ENCODE measurements at regions not wholly inside any gene's neighbourhood (a gene's known extent, or its start where the extent isn't known, plus 50 kb on each side); places are given as distances from the start of the nearest gene placed in this dataset.

DNA sequence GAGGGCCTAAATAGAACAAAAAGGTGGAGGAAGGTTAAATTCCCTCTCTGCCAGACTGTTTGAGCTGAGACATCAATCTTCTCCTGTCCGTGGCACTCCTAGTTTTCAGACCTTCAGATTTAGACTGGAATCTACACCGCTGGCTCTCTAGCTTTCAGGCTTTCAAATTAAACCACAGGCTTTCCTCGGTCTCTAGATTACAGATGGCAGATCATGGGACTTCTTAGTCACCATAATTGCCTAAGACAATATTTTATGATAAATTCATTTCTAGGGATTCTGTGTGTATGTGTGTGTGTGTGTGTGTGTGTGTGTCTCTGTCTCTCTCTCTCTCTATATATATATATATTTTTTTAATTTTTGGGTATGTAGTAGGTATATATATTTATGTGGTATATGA is 428.7 kb downstream of the PLA2G4A start:
- Histone ChIP-seq H3K36me3 (no peaks in the 10 kb centered on the region), H3K27me3 (no peaks in the 10 kb centered on the region), H3K4me3 (no peak overlapping the region), H3K9me3 (no peaks in the 10 kb centered on the region)
- no peak for DNase-seq

DNA sequence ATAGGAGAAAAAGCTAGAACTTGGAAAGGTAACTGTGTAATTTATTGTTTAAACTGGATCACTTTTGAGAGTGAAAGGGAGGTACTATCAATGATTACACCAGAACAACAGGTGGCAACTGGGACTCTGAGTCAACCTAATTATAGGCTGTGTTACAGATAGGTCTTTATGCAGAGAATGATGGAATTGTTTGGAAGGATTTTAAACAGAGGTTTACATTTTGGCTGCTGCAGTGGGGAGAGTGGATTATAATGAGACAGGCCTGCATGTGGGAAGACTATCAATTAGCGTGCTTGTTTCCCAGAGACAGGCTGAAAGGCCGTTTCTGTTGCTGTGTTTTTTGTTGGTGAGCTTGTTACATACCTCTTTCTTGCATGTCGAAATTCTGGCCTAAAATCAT is 432.9 kb downstream of the PLA2G4A start:
- H3K4me3 ChIP-seq: no peak overlapping the region
- peak; percentile 34 for DNase-seq
- H3K27me3 ChIP-seq: no peaks in the 10 kb centered on the region
- no peaks in the 10 kb centered on the region for H3K9me3 ChIP-seq
- no peaks in the 10 kb centered on the region for H3K36me3 ChIP-seq

DNA sequence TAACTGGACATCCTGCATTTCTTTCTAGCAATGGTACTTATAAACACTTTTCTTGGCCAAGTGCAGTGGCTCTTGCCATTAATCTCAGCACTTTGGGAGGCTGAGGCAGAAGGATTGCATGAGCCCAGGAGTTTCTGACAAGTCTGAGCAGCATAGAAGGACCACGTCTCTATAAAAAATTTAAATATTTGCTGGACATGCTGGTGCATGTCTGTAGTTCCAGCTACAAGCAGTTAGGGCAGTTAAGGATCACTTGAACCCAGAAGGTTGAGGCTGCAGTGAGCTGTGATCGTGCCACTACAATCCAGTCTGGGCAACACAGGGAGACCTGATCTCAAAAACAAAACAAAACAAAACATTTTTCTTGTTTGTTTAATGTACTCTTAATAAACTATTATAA is 434.0 kb downstream of the PLA2G4A start:
- no peak for DNase-seq

DNA sequence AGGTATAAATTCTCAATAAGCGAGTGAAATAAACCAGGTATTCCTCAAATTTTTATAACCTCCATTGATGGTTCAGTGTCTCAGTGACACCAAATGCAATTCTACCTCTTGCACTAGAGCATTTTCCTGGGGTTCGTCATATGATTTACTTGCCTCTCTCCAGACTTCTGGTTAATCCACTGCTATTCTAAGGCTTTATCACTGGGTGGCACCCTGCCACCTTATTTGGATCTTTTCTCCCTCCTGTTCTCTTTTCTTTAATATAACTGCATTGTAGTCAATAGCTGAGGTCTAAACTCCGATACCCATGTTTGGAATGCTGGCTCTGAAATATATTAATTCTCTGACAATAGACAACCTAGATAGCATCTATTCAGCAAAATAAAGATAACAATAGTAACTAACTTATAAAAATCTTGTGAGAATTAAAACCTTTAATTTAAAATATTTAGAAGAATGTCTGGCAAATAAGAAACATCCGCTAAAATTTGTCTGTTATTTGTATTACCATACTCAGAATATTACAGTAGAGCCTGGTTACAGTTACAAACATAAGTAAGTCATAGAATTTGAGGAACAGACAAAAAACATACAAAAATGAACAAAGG is 436.4 kb downstream of the PLA2G4A start:
- H3K4me3 ChIP-seq: no peak overlapping the region
- H3K27me3 ChIP-seq: no peaks in the 10 kb centered on the region
- DNase-seq: peak; percentile 60
- H3K36me3 ChIP-seq: no peaks in the 10 kb centered on the region
- no peaks in the 10 kb centered on the region for H3K9me3 ChIP-seq

More for the DNA sequence above, 434.0 kb downstream of the PLA2G4A start:
- Histone ChIP-seq H3K36me3 (no peaks in the 10 kb centered on the region), H3K9me3 (no peaks in the 10 kb centered on the region), H3K4me3 (no peak overlapping the region), H3K27me3 (no peaks in the 10 kb centered on the region)

DNA sequence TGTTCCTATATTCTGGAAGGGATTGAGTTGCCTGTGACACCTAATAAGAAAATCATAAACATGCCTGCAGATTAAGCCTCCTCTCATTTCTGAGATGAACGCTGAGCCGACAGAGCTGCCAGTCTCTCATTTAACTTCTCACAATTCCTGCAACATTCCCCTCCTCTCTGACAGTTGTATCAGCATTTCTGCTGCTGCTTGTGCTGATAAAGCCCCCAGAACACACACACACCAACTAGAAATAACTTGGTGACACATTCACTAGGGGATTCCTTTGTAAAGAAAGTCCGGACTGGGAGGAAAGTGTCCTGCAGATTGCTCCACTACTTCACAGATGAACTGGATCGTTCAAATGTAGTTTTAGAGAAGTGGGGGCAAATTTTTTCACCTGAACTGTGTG is 437.3 kb downstream of the PLA2G4A start:
- H3K4me3 ChIP-seq: no peak overlapping the region
- no peak for DNase-seq
- H3K27me3 ChIP-seq: no peaks in the 10 kb centered on the region
- no peaks in the 10 kb centered on the region for H3K36me3 ChIP-seq
- no peaks in the 10 kb centered on the region for H3K9me3 ChIP-seq

DNA sequence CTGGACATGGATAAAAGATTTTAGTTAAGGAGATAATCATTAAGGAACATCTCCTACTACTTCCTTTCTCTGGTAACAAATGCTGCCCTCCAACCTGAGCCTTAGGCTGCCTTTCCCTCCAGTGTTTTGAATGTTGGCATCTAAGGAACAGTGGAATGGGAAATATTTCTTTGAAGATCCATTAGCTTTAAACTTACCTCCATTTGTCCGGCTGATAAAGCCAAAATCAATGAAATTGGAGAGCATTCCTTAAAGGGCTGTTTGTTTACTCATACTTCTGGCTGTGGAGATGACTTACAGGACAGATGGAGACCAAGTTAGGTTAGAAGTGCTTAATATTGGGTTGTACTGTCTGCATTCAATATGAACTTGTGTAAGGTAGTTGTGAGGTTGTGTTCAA is 439.1 kb downstream of the PLA2G4A start:
- Histone ChIP-seq H3K4me3 (peak overlapping the region; percentile 21), H3K9me3 (no peaks in the 10 kb centered on the region), H3K27me3 (no peaks in the 10 kb centered on the region), H3K36me3 (no peaks in the 10 kb centered on the region)
- DNase-seq: no peak

DNA sequence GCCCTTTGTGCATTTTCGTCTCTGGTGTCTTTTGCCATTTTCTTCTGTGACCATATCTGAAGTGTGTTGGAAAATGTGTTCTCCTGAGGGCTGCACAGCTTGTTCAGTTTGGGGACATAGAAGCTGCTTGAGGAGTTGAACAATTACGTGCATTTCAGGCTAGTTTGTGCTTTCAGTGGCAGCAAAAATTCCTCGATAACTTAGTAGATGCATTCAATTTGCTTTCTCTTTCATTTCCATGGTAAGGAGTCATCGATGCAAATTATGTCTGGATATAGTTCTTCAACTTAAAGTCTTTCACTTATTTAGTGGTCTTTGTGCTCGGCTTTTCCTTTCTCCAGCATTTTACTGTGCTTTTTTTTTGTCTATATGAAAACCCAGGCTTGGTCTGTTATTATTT is 441.5 kb downstream of the PLA2G4A start:
- no peak for DNase-seq
- H3K4me3 ChIP-seq: peak overlapping the region; percentile 50

DNA sequence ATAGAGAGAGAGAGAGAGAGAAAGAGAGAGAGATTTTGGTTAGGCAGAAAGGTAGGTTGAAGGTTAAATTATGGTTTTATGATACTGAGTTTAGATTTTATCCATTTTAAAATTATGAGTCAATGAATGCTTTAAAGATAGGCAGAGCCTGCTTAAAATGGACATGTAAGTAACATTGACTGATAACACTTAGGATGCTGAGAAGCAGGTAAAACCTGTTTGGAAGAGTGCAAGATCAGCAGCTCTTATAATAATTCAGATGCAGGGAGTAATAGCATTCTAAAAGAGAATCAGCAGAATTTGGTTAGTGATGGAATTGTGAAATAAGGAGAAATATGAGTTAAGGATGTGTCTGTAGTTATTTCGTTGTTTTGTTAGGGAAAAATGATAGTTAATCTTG is 446.6 kb downstream of the PLA2G4A start:
- no peak for DNase-seq
- H3K9me3 ChIP-seq: no peaks in the 10 kb centered on the region

More for the DNA sequence above, 441.5 kb downstream of the PLA2G4A start:
- Histone ChIP-seq H3K36me3 (no peaks in the 10 kb centered on the region), H3K27me3 (no peaks in the 10 kb centered on the region), H3K9me3 (no peaks in the 10 kb centered on the region)

DNA sequence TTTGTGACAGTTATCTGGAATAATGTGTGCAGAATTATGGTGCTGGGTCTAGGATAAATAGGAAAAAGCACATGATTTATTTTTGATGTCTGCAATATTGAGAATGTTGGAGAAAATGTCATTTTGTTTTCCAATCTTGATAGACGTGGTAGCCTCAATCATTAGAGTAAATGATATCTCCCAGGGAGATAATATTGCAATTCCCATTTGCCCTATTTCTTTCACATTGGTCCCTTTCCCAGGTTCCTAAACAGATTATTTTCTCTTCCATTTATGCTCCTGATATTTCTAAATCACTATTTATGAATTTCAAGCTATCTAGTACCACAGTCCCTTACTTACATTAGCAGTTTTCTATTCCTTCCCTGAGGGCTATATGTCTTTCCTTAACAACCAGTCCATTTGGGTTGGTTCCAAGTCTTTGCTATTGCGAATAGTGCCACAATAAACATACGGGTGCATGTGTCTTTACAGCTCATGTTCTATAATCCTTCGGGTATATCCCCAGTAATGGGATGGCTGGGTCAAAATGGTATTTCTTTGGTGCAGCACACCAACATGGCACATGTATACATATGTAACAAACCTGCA is 447.3 kb downstream of the PLA2G4A start:
- DNase-seq: no peak
- no peak overlapping the region for H3K4me3 ChIP-seq
- H3K36me3 ChIP-seq: no peaks in the 10 kb centered on the region
- no peaks in the 10 kb centered on the region for H3K27me3 ChIP-seq
- H3K9me3 ChIP-seq: no peaks in the 10 kb centered on the region

More for the DNA sequence above, 446.6 kb downstream of the PLA2G4A start:
- Histone ChIP-seq H3K4me3 (no peak overlapping the region), H3K36me3 (no peaks in the 10 kb centered on the region), H3K27me3 (no peaks in the 10 kb centered on the region)

DNA sequence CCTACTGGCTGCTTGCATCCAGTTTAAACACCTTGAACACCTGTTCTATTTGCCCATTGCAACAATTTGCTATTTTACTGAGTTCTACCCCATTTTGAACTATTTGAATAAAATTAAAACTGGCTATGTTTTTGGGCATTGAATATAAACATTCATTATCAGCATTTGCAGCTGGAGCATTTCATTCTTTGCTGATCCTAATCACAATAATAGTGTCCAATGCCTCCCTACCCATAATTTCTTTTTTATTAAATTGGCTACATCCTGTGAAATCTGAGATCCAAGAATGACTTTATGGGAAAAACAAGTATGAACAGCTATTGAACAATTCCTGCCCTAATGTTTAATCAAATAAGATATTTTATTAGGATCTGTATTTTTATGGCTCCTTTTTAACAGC is 447.9 kb downstream of the PLA2G4A start:
- DNase-seq: no peak
- H3K36me3 ChIP-seq: no peaks in the 10 kb centered on the region
- H3K9me3 ChIP-seq: no peaks in the 10 kb centered on the region
- H3K4me3 ChIP-seq: no peak overlapping the region
- H3K27me3 ChIP-seq: no peaks in the 10 kb centered on the region

DNA sequence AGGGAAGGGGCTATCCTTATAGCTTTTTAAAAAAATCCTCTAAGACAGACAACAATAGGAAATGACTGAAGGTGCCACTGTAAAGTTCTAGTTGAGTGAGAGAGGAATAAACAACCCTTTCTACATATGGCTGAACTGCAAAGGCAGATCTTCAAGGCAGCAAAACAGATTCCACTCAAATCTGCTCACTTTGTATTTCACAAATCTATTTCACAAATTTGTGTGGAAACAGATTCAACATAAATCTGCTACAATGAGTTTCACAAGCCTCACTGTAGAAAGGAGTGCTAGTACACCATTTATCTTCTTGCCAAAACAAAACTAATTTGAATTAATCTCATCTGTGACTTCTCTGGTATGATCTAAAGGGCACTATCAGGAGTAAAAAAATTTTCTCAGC is 451.3 kb downstream of the PLA2G4A start:
- DNase-seq: no peak
- H3K36me3 ChIP-seq: no peaks in the 10 kb centered on the region
- no peaks in the 10 kb centered on the region for H3K9me3 ChIP-seq
- H3K4me3 ChIP-seq: no peak overlapping the region
- H3K27me3 ChIP-seq: no peaks in the 10 kb centered on the region

DNA sequence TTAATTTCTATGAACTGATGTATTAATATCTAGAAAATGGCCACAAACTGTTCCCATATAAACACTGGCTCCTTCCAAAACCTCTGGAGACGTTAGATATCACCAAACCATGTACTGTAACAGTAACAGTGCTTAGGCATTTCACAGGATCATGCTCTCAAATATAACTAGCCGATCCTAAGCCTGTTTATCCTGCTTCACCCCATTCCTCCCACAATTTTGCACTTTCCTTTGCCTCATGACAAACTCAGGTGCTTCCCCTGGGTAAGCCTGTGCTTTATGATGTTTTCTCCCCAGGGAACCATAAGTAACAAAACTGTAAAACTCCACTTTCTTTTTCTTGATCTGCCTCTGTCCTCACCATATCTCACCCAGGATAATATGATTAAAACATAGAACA is 452.3 kb downstream of the PLA2G4A start:
- no peaks in the 10 kb centered on the region for H3K27me3 ChIP-seq
- H3K36me3 ChIP-seq: no peaks in the 10 kb centered on the region
- H3K4me3 ChIP-seq: no peak overlapping the region
- H3K9me3 ChIP-seq: no peaks in the 10 kb centered on the region
- no peak for DNase-seq

DNA sequence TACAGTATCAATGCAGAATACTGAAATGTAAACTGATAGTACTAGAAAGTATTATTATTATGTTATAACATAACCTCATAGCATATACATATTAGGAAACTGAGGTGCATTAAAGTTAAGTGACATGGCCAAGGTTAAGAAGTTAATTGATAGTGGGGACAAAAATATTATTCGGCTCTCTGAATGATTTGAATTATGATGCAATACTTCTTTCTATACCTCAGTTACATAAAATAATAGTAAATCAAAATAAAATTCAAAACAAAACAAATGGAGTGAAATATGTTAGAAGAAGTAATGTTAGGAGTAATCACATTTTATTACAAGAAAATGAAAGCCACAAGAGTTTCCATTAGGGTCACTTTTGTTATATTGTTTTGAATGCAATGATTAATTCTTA is 455.2 kb downstream of the PLA2G4A start:
- no peak for DNase-seq
- no peaks in the 10 kb centered on the region for H3K27me3 ChIP-seq
- H3K4me3 ChIP-seq: no peak overlapping the region
- H3K36me3 ChIP-seq: no peaks in the 10 kb centered on the region
- peaks cover 5% of the 10 kb centered on the region; the same call in 1 of the 2 replicates for H3K9me3 ChIP-seq

DNA sequence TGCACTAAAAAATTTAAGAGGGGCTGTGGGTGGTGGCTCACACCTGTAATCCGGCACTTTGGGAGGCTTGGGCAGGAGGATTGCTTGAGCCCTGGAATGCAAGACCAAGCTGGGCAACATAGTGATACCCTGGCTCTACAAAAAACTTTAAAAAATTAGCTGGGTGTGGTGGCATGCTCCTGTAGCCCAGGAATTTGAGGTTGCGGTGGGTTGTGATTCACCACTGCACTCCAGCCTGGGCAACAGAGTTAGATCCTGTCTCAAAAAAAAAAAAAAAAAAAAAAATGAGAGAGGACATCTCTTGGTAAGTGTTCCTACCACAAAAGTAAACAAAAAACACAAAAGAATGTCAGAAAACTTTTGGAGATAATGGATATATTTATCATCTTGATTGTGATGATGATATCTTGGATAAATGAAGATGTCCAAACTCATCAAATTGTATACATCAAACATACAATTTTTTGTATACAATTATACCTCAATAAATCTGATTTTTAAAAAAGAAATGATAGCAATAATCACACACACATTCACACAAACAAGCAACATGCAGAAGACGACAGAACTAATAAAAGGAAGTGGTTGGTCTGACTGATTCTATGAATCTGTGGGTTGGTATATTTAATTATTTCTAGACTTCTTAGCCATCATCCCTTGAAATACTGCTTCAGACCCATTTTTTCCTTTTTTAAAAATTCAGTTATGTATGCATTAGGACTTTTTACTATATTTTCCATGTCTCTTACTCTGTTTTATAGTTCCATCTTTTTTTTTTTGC is 465.9 kb downstream of the PLA2G4A start:
- Histone ChIP-seq H3K36me3 (no peaks in the 10 kb centered on the region), H3K4me3 (no peak overlapping the region), H3K9me3 (no peaks in the 10 kb centered on the region), H3K27me3 (no peaks in the 10 kb centered on the region)
- no peak for DNase-seq

DNA sequence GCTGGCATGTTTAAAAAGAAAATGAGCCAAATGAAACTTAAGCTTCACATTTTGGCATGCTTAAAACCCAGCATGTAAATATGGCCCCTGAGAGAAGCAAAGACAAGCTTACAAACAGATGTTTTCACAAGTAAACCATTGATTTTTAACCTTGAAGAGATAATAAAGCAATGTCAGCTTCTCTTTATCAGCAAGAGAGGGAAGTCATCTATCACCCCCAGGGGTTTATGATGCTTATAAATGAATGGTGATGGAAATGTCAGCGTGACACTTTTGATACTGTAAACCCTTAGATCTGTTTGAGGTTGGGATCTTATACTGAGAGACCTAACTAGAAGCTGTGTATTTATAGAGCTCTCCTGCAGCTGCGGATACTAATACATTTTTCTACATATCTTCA is 471.3 kb downstream of the PLA2G4A start:
- DNase-seq: no peak
- Histone ChIP-seq H3K36me3 (no peaks in the 10 kb centered on the region), H3K4me3 (no peak overlapping the region), H3K27me3 (no peaks in the 10 kb centered on the region), H3K9me3 (no peaks in the 10 kb centered on the region)

DNA sequence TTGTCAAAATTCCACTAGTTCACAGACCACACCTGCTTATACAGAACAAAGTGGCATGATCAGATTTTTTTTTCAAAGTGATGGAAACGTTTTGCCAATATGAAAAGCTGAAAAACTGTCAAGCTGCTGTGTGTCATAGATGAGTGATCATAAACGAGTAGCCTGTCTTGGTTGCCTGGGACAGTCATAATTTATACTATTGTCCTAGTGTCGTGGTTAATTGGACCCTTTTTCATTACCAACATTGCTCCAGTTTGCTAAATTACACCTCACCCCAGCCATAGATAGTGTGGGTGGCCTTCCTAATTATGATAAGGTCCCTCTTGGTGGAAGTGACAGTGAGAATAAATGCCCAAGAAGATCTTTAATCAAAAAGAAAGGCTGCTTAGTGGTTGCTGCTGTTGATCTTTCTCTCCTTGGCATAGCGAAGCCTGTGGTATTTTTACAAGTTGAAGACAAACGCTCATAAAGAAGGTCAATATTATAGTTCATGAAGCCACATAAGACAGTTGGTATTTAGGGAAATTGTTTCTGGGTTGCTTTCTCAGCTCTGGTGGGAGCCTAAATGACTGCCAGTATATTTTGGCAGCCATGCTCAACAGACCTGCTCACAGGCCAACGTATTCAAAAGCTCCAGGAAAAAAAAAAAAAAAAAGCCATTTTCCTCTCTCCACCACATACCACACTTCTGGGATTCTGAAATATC is 478.1 kb downstream of the PLA2G4A start:
- H3K27me3 ChIP-seq: no peaks in the 10 kb centered on the region
- no peaks in the 10 kb centered on the region for H3K9me3 ChIP-seq
- DNase-seq: peak; percentile 73
- no peaks in the 10 kb centered on the region for H3K36me3 ChIP-seq
- no peak overlapping the region for H3K4me3 ChIP-seq

DNA sequence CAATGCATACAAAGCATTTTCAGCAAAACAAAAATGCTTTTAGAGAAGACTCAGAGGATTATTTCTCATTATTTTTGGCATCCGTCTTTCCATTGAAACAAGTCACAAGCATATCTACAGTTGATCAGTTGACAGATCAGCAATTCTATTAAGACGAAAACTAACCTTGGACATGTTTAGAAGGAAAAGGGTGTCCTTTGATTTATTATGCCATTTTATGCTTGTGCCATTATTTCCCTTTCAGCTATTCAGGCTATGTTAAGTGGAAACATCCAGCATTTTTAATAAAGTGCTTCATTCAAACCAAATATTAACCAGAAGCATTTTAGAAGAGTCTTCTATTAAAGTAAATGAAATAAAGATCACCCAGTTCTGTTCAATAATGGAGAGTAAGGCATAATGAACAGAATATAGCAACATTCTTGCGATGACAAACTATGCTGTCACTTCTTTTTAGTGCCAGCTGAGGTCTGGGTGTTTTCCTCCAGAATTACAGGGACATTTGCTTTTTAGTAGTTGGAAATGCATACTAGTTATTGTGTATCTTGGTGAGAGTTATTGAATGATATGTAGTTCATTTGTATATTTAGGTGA is 481.4 kb downstream of the PLA2G4A start:
- Histone ChIP-seq H3K36me3 (no peaks in the 10 kb centered on the region), H3K9me3 (no peaks in the 10 kb centered on the region), H3K4me3 (no peak overlapping the region), H3K27me3 (no peaks in the 10 kb centered on the region)
- peak; percentile 27 for DNase-seq

Data from MG63 (cell line).